HepG2 (cell line): ENCODE measurements at regions not wholly inside any gene's neighbourhood (a gene's known extent, or its start where the extent isn't known, plus 50 kb on each side); places are given as distances from the start of the nearest gene placed in this dataset.

Experiments used
- ATF2 ChIP-seq: sonication (generic); formaldehyde crosslinking; IDR thresholded peaks from 2 replicates; pipeline ENCODE4 v1.4.0; 2020; ENCODE audit warnings: missing genetic modification reagents
- EP300 ChIP-seq, 3 experiments: sonication (generic) in 1 of 3; formaldehyde crosslinking in 1 of 3; IDR thresholded peaks; 2 replicates each; pipeline versions ENCODE4 v1.5.1 to v1.6.1; 2011 to 2020; ENCODE audit warnings: low read depth in 2 of 3, low read length in 2 of 3, borderline replicate concordance in 1 of 3, improper control_type of control experiment in 1 of 3, mild to moderate bottlenecking in 1 of 3, missing genetic modification reagents in 1 of 3, moderate library complexity in 1 of 3
- FOXA1 ChIP-seq, 2 experiments: fragments of 450-650 bp in 1 of 2; sonication (generic) in 1 of 2; formaldehyde crosslinking in 1 of 2; IDR thresholded peaks; 2 replicates each; pipeline versions ENCODE4 v1.4.0 to v1.6.1; 2016 to 2020; ENCODE audit warnings: missing genetic modification reagents in 1 of 2
- GABPB1 ChIP-seq: IDR thresholded peaks from 2 replicates; pipeline ENCODE4 v1.6.1; 2016; ENCODE audit warnings: mild to moderate bottlenecking, missing genetic modification reagents, moderate library complexity, missing compliant biosample characterization
- HNF1A ChIP-seq, 2 experiments: sonication (generic) in 1 of 2; formaldehyde crosslinking in 1 of 2; IDR thresholded peaks; 2 replicates each; pipeline versions ENCODE4 v1.4.0 to v1.6.1; 2016 to 2020; ENCODE audit warnings: borderline replicate concordance in 1 of 2, low read depth in 1 of 2, mild to moderate bottlenecking in 1 of 2, missing genetic modification reagents in 1 of 2
- NFIC ChIP-seq: IDR thresholded peaks from 2 replicates; pipeline ENCODE4 v1.6.1; 2012; ENCODE audit warnings: mild to moderate bottlenecking, low read length, inconsistent platforms
- ZBTB37 ChIP-seq: sonication (generic); formaldehyde crosslinking; IDR thresholded peaks from 2 replicates; pipeline ENCODE4 v1.4.0; 2020; ENCODE audit warnings: mild to moderate bottlenecking, missing genetic modification reagents
- ZNF33B ChIP-seq: sonication (generic); formaldehyde crosslinking; IDR thresholded peaks from 2 replicates; pipeline ENCODE4 v1.5.1; 2020; ENCODE audit warnings: mild to moderate bottlenecking, missing genetic modification reagents
- ZNF367 ChIP-seq: sonication (generic); formaldehyde crosslinking; IDR thresholded peaks from 2 replicates; pipeline ENCODE4 v1.4.0; 2020; ENCODE audit warnings: missing genetic modification reagents, borderline replicate concordance
- TF ChIP-seq, protein P1 (sequence below): sonication (generic); formaldehyde crosslinking; IDR thresholded peaks from 2 replicates; pipeline ENCODE4 v1.5.1; 2020; ENCODE audit warnings: mild to moderate bottlenecking, missing genetic modification reagents, borderline replicate concordance

- TF ChIP-seq ATF2 (0 out of 2 replicates have a peak, but pooled peaks have one; percentile 23), HNF1A (IDR thresholded peaks at IDR 0.05; ENCODE audit: low read depth) (no peak; the same call in 1 of the 2 replicates), HNF1A (CRISPR knock-in tag; IDR thresholded peaks at IDR 0.05; ENCODE audit: borderline replicate concordance) (peak; percentile 40; the same call in 1 of the 2 replicates), ZBTB37 (CRISPR knock-in tag) (no peak), EP300 (IDR thresholded peaks at IDR 0.05; ENCODE audit: low read depth in 2 of 2, low read length in 2 of 2) (peak in 1 of 2 experiments; percentile 84; a peak in 1 of 4 replicates), EP300 (CRISPR knock-in tag; IDR thresholded peaks at IDR 0.05; ENCODE audit: borderline replicate concordance) (no peak), GABPB1 (no peak), ZNF33B (no peak), FOXA1 (IDR thresholded peaks at IDR 0.05) (no peak), FOXA1 (CRISPR knock-in tag; IDR thresholded peaks at IDR 0.05) (peak; percentile 55), NFIC (peak; percentile 58; the same call in 1 of the 2 replicates), ZNF367 (CRISPR knock-in tag) (no peak)
- TF ChIP-seq, protein P1, sequence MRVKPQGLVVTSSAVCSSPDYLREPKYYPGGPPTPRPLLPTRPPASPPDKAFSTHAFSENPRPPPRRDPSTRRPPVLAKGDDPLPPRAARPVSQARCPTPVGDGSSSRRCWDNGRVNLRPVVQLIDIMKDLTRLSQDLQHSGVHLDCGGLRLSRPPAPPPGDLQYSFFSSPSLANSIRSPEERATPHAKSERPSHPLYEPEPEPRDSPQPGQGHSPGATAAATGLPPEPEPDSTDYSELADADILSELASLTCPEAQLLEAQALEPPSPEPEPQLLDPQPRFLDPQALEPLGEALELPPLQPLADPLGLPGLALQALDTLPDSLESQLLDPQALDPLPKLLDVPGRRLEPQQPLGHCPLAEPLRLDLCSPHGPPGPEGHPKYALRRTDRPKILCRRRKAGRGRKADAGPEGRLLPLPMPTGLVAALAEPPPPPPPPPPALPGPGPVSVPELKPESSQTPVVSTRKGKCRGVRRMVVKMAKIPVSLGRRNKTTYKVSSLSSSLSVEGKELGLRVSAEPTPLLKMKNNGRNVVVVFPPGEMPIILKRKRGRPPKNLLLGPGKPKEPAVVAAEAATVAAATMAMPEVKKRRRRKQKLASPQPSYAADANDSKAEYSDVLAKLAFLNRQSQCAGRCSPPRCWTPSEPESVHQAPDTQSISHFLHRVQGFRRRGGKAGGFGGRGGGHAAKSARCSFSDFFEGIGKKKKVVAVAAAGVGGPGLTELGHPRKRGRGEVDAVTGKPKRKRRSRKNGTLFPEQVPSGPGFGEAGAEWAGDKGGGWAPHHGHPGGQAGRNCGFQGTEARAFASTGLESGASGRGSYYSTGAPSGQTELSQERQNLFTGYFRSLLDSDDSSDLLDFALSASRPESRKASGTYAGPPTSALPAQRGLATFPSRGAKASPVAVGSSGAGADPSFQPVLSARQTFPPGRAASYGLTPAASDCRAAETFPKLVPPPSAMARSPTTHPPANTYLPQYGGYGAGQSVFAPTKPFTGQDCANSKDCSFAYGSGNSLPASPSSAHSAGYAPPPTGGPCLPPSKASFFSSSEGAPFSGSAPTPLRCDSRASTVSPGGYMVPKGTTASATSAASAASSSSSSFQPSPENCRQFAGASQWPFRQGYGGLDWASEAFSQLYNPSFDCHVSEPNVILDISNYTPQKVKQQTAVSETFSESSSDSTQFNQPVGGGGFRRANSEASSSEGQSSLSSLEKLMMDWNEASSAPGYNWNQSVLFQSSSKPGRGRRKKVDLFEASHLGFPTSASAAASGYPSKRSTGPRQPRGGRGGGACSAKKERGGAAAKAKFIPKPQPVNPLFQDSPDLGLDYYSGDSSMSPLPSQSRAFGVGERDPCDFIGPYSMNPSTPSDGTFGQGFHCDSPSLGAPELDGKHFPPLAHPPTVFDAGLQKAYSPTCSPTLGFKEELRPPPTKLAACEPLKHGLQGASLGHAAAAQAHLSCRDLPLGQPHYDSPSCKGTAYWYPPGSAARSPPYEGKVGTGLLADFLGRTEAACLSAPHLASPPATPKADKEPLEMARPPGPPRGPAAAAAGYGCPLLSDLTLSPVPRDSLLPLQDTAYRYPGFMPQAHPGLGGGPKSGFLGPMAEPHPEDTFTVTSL (CRISPR knock-in tag), result peak; percentile 86
Observed at GRCh38 chr6:54037277-54037779, 73.9 kb upstream of the MLIP start (continued).
